Osteoblast (primary cell): ENCODE measurements at regions not wholly inside any gene's neighbourhood (a gene's known extent, or its start where the extent isn't known, plus 50 kb on each side); places are given as distances from the start of the nearest gene placed in this dataset.

ENCODE experiments used
- DNase-seq: peaks from one replicate; pipeline ENCODE4 v3.0.0; 2011; ENCODE audit warnings: low spot score, mixed read lengths; ENCODE audit not compliant: insufficient read length; ENCODE audit errors: missing footprints
- H2AFZ ChIP-seq: 2 replicates; pipeline ENCODE4 v1.6.0; 2011; ENCODE audit warnings: mild to moderate bottlenecking, low read length
- H3K27ac ChIP-seq: 2 replicates; pipeline ENCODE4 v1.5.1; 2011; ENCODE audit warnings: mild to moderate bottlenecking, low read depth, low read length, moderate library complexity
- H3K27me3 ChIP-seq: 2 replicates; pipeline ENCODE4 v1.6.0; 2012; ENCODE audit warnings: mild to moderate bottlenecking, control low read depth, inconsistent platforms, low read length, moderate library complexity; ENCODE audit not compliant: insufficient read depth
- H3K36me3 ChIP-seq: 2 replicates; pipeline ENCODE4 v1.5.1; 2011; ENCODE audit warnings: mild to moderate bottlenecking, low read length, control low read depth, moderate library complexity; ENCODE audit not compliant: insufficient read depth
- H3K4me1 ChIP-seq: 2 replicates; pipeline ENCODE4 v1.5.1; 2011; ENCODE audit warnings: mild to moderate bottlenecking, low read length, control low read depth, moderate library complexity; ENCODE audit not compliant: insufficient read depth
- H3K4me2 ChIP-seq: 2 replicates; pipeline ENCODE4 v1.6.0; 2011; ENCODE audit warnings: mild to moderate bottlenecking, low read length; ENCODE audit not compliant: insufficient read depth
- H3K4me3 ChIP-seq: fragments of 200-600 bp; sonication (generic); 3 replicates; pipeline ENCODE4 v1.5.1; 2012; ENCODE audit warnings: mild to moderate bottlenecking, low read length, inconsistent platforms; ENCODE audit not compliant: insufficient read depth
- H3K79me2 ChIP-seq: 2 replicates; pipeline ENCODE4 v1.6.0; 2012; ENCODE audit warnings: mild to moderate bottlenecking, low read length, control low read depth, inconsistent platforms; ENCODE audit not compliant: insufficient read depth
- H3K9me3 ChIP-seq: 2 replicates; pipeline ENCODE4 v1.5.1; 2011; ENCODE audit warnings: low read depth, low read length, control low read depth
- H4K20me1 ChIP-seq: 2 replicates; pipeline ENCODE4 v1.6.0; 2012; ENCODE audit warnings: mild to moderate bottlenecking, low read length, control low read depth; ENCODE audit not compliant: insufficient read depth
- CTCF ChIP-seq: IDR thresholded peaks from 2 replicates; pipeline ENCODE4 v1.5.1; 2011; ENCODE audit warnings: mild to moderate bottlenecking, low read depth, low read length, moderate library complexity; ENCODE audit errors: extremely low read depth

GRCh38 chr3:59254976-59255375 lies 205.2 kb upstream of the CFAP20DC start:
- TF ChIP-seq CTCF = no peak
- Histone ChIP-seq H3K36me3 (no peaks in the 10 kb centered on the region), H3K4me1 (no peaks in the 10 kb centered on the region)

GRCh38 chr3:59254433-59254832 lies 204.6 kb upstream of the CFAP20DC start:
- no peak overlapping the region for H3K4me2 ChIP-seq
- no peak for DNase-seq
- H3K79me2 ChIP-seq = no peaks in the 10 kb centered on the region
- TF ChIP-seq CTCF = no peak
- H3K4me1 ChIP-seq = no peaks in the 10 kb centered on the region
- H4K20me1 ChIP-seq = no peaks in the 10 kb centered on the region
- H2AFZ ChIP-seq = no peak overlapping the region
- H3K27ac ChIP-seq = no peak overlapping the region
- no peaks in the 10 kb centered on the region for H3K9me3 ChIP-seq
- H3K27me3 ChIP-seq = peaks cover 3% of the 10 kb centered on the region
- H3K36me3 ChIP-seq = no peaks in the 10 kb centered on the region
- H3K4me3 ChIP-seq = no peak overlapping the region

More at GRCh38 chr3:59254976-59255375, 205.2 kb upstream of the CFAP20DC start:
- no peak overlapping the region for H2AFZ ChIP-seq
- H3K4me3 ChIP-seq = no peak overlapping the region
- no peaks in the 10 kb centered on the region for H3K79me2 ChIP-seq
- H3K27me3 ChIP-seq = peaks cover 3% of the 10 kb centered on the region
- no peak for DNase-seq
- H3K9me3 ChIP-seq = no peaks in the 10 kb centered on the region
- no peaks in the 10 kb centered on the region for H4K20me1 ChIP-seq
- H3K4me2 ChIP-seq = no peak overlapping the region
- no peak overlapping the region for H3K27ac ChIP-seq

DNA sequence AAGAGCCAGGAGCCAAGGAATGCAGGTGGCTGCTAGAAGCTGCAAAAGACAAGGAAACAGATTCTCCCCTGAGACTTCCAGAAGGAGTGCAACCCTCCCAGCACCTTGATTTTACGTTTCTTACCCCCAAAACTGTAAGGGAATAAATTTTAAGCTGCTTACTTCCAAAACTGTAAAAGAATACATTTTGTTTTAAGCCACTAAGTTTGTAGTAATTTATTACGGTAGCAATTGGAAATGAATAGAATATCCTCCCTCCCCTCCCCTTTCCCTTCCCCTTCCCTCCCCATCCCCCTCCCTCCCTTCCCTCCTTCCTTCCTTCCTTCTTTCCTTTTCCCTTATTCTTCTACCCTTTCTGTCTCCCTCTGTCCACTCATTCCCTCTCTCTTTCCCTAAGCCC lies 203.7 kb upstream of the CFAP20DC start:
- H3K4me2 ChIP-seq = no peak overlapping the region
- H3K4me1 ChIP-seq = no peaks in the 10 kb centered on the region
- peaks cover 3% of the 10 kb centered on the region for H3K27me3 ChIP-seq
- H3K27ac ChIP-seq = no peak overlapping the region
- H3K79me2 ChIP-seq = no peaks in the 10 kb centered on the region
- no peaks in the 10 kb centered on the region for H3K36me3 ChIP-seq
- no peak for TF ChIP-seq CTCF
- H3K4me3 ChIP-seq = no peak overlapping the region
- DNase-seq = no peak
- H2AFZ ChIP-seq = no peak overlapping the region
- no peaks in the 10 kb centered on the region for H4K20me1 ChIP-seq
- H3K9me3 ChIP-seq = no peaks in the 10 kb centered on the region

DNA sequence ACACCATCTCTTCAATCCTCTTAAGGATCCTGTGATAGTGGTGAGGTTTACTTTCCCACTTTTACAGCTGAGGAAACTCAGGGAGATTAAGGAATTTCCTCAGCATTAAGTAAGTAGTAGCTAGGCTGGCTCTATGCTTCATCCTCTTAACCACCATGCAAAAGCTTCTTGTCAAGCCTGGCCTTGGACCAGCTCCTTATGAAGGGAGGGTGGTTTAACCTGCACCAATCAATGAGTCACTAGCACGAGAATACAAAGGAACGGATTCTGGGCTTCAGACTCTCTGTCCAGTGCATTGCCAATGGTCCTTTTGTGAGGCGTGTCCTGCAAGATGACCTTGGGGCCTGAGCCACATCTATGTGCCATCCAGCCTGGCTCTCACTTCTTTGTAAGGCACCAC lies 202.0 kb upstream of the CFAP20DC start:
- H3K4me1 ChIP-seq = no peaks in the 10 kb centered on the region
- TF ChIP-seq CTCF = no peak
- no peak overlapping the region for H3K4me2 ChIP-seq
- no peak overlapping the region for H2AFZ ChIP-seq
- no peak overlapping the region for H3K27ac ChIP-seq
- no peaks in the 10 kb centered on the region for H4K20me1 ChIP-seq
- H3K27me3 ChIP-seq = no peaks in the 10 kb centered on the region
- H3K9me3 ChIP-seq = no peaks in the 10 kb centered on the region
- no peak for DNase-seq
- H3K4me3 ChIP-seq = no peak overlapping the region
- H3K79me2 ChIP-seq = no peaks in the 10 kb centered on the region
- no peaks in the 10 kb centered on the region for H3K36me3 ChIP-seq
